Adrenal gland (tissue), 5 donors: ENCODE measurements at regions not wholly inside any gene's neighbourhood (a gene's known extent, or its start where the extent isn't known, plus 50 kb on each side); places are given as distances from the start of the nearest gene placed in this dataset.

ENCODE experiments used
- CTCF ChIP-seq, 6 experiments: fragments of 450-650 bp in 4 of 6; fragments of 200-600 bp in 2 of 6; sonication (generic) in 1 of 6; IDR thresholded peaks; 1 replicate in 5 of 6; 2 replicates in 1 of 6; pipeline versions ENCODE4 v1.5.1 to v1.8.0; 2016 to 2021; ENCODE audit warnings: antibody characterized with exemption in 6 of 6, mild to moderate bottlenecking in 2 of 6, moderate library complexity in 1 of 6
- POLR2A ChIP-seq, 2 donors: fragments of 450-650 bp; IDR thresholded peaks; one replicate each; pipeline ENCODE4 v1.6.1; 2017; ENCODE audit warnings: antibody characterized with exemption in 2 of 2, mild to moderate bottlenecking in 2 of 2, moderate library complexity in 1 of 2
- donor health status: DM: no; HTN: no; CAD: no.

- TF ChIP-seq CTCF (IDR thresholded peaks at IDR 0.05), result no peak
- TF ChIP-seq POLR2A (IDR thresholded peaks at IDR 0.05), result no peak
Measured at GRCh38 chr17:77308861-77309726, 168.3 kb downstream of the SEC14L1 start.
